22Rv1 (cell line): ENCODE measurements at regions not wholly inside any gene's neighbourhood (a gene's known extent, or its start where the extent isn't known, plus 50 kb on each side); places are given as distances from the start of the nearest gene placed in this dataset.

ENCODE experiments used
- ZFX ChIP-seq: fragments of 450-650 bp; IDR thresholded peaks from 2 replicates; pipeline ENCODE4 v1.6.1; 2017; ENCODE audit warnings: antibody characterized with exemption, borderline replicate concordance
- TF ChIP-seq, protein P1 (sequence below): fragments of 450-650 bp; IDR thresholded peaks from 2 replicates; pipeline ENCODE4 v1.5.1; 2017; ENCODE audit warnings: mild to moderate bottlenecking

DNA sequence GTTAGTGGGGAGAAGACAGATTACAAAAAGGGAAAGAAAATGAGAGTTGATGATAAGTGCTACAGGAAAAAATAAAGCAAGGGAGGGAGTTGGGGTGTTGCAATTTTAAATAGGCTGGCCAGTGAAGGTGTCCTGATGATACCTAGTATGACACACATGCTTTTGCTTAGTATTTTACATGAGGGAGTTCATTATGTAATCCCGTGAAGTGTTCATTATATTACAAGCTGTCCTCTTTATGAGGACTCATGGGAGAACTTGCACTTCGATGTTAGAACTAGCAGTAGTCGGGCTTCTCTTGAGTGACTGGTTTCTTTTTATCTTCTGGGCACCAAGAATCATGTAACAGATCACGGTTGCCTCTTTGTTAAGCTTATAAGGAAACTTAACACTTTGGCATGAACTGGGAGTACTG lies 102.3 kb upstream of the MTPN start:
- TF ChIP-seq, protein P1, sequence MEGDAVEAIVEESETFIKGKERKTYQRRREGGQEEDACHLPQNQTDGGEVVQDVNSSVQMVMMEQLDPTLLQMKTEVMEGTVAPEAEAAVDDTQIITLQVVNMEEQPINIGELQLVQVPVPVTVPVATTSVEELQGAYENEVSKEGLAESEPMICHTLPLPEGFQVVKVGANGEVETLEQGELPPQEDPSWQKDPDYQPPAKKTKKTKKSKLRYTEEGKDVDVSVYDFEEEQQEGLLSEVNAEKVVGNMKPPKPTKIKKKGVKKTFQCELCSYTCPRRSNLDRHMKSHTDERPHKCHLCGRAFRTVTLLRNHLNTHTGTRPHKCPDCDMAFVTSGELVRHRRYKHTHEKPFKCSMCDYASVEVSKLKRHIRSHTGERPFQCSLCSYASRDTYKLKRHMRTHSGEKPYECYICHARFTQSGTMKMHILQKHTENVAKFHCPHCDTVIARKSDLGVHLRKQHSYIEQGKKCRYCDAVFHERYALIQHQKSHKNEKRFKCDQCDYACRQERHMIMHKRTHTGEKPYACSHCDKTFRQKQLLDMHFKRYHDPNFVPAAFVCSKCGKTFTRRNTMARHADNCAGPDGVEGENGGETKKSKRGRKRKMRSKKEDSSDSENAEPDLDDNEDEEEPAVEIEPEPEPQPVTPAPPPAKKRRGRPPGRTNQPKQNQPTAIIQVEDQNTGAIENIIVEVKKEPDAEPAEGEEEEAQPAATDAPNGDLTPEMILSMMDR, result no peak
- TF ChIP-seq ZFX, result no peak
